SK-N-SH (cell line): ENCODE measurements at regions not wholly inside any gene's neighbourhood (a gene's known extent, or its start where the extent isn't known, plus 50 kb on each side); places are given as distances from the start of the nearest gene placed in this dataset.

Experiments used
- CTCF ChIA-PET: fragments of 300-600, 350-600 bp; formaldehyde crosslinking; extraction: SDS; loops from one replicate; lab custom pipeline; 2021; lab: Yijun Ruan, JAX
- POLR2A ChIA-PET: fragments of 350-600 bp; sonication (Branson Sonifier 250); formaldehyde crosslinking; extraction: SDS; loops from one replicate; lab custom pipeline; 2020; ENCODE audit warnings: antibody characterized with exemption, inconsistent platforms; lab: Yijun Ruan, JAX
- DNase-seq: peaks from one replicate; pipeline ENCODE4 v3.0.0; 2012
- H2AFZ ChIP-seq: fragments of 200-600 bp; sonication (generic); 2 replicates; pipeline ENCODE4 v1.8.1; 2016; ENCODE audit warnings: antibody characterized with exemption, mild to moderate bottlenecking, low read depth
- H3F3A ChIP-seq: fragments of 200-600 bp; sonication (generic); replicated peaks from 2 replicates; pipeline ENCODE3; 2016; ENCODE audit warnings: antibody characterized with exemption, mild to moderate bottlenecking; ENCODE audit not compliant: insufficient read depth
- H3K27ac ChIP-seq, 2 experiments: fragments of 200-500 bp in 1 of 2; fragments of 200-600 bp in 1 of 2; sonication (Bioruptor generic) in 1 of 2; sonication (generic), shearing (Covaris generic) in 1 of 2; 2 replicates each; pipeline versions ENCODE4 v1.5.1 to v1.6.1; 2014 to 2016; ENCODE audit warnings: low read depth in 2 of 2, inconsistent platforms in 1 of 2, low read length in 1 of 2, mild to moderate bottlenecking in 1 of 2, mixed read lengths in 1 of 2
- H3K27me3 ChIP-seq: fragments of 200-600 bp; sonication (generic), shearing (Covaris generic); 2 replicates; pipeline ENCODE4 v1.6.1; 2016; ENCODE audit warnings: mixed run types; ENCODE audit not compliant: insufficient read depth
- H3K36me3 ChIP-seq, 2 experiments: fragments of 200-500 bp in 1 of 2; fragments of 200-600 bp in 1 of 2; sonication (Bioruptor generic) in 1 of 2; sonication (generic) in 1 of 2; replicated peaks in 1 of 2; 2 replicates each; pipeline versions ENCODE3 to v1.5.1; 2014 to 2016; ENCODE audit warnings: low read length in 1 of 2, mild to moderate bottlenecking in 1 of 2; ENCODE audit not compliant: insufficient read depth in 2 of 2, control insufficient read depth in 1 of 2
- H3K4me1 ChIP-seq, 2 experiments: fragments of 200-500 bp in 1 of 2; fragments of 200-600 bp in 1 of 2; sonication (Bioruptor generic) in 1 of 2; sonication (generic), shearing (Covaris generic) in 1 of 2; 2 replicates each; pipeline versions ENCODE4 v1.5.1 to v1.6.1; 2014 to 2016; ENCODE audit warnings: low read depth in 1 of 2, low read length in 1 of 2, mixed run types in 1 of 2; ENCODE audit not compliant: insufficient read depth in 2 of 2, control insufficient read depth in 1 of 2
- H3K4me2 ChIP-seq: fragments of 200-600 bp; sonication (generic), shearing (Covaris generic); 2 replicates; pipeline ENCODE4 v1.6.1; 2017; ENCODE audit warnings: mixed run types
- H3K4me3 ChIP-seq, 2 experiments: fragments of 200-500 bp in 1 of 2; fragments of 200-600 bp in 1 of 2; sonication (Bioruptor generic) in 1 of 2; sonication (generic), shearing (Covaris generic) in 1 of 2; 2 replicates each; pipeline versions ENCODE4 v1.5.1 to v1.8.1; 2014 to 2016; ENCODE audit warnings: low read depth in 2 of 2, inconsistent platforms in 1 of 2, low read length in 1 of 2, mild to moderate bottlenecking in 1 of 2, mixed read lengths in 1 of 2, moderate library complexity in 1 of 2
- H3K79me2 ChIP-seq: fragments of 200-600 bp; sonication (generic); 2 replicates; pipeline ENCODE4 v1.8.1; 2017; ENCODE audit warnings: mild to moderate bottlenecking; ENCODE audit not compliant: insufficient read depth
- H3K9ac ChIP-seq: fragments of 200-600 bp; sonication (generic); 2 replicates; pipeline ENCODE4 v1.6.1; 2017; ENCODE audit warnings: mixed run types
- H3K9me2 ChIP-seq: fragments of 200-600 bp; sonication (generic); 2 replicates; pipeline ENCODE4 v1.6.1; 2017; ENCODE audit warnings: mixed run types
- H3K9me3 ChIP-seq: fragments of 200-600 bp; sonication (generic); 2 replicates; pipeline ENCODE4 v1.6.1; 2017; ENCODE audit warnings: mixed run types, mild to moderate bottlenecking, moderate library complexity
- H4K20me1 ChIP-seq: fragments of 200-600 bp; sonication (generic); 2 replicates; pipeline ENCODE4 v1.6.1; 2017; ENCODE audit warnings: mild to moderate bottlenecking, mixed run types; ENCODE audit not compliant: insufficient read depth
- ELF1 ChIP-seq: IDR thresholded peaks from 2 replicates; pipeline ENCODE4 v1.4.0; 2012
- EP300 ChIP-seq, 2 experiments: IDR thresholded peaks; 2 replicates each; pipeline versions ENCODE4 v1.4.0 to v1.6.1; 2012; ENCODE audit warnings: borderline replicate concordance in 1 of 2, low read depth in 1 of 2, low read length in 1 of 2
- EZH2phosphoT487 ChIP-seq: fragments of 200-600 bp; sonication (generic); IDR thresholded peaks from 2 replicates; pipeline ENCODE4 v1.6.1; 2017; ENCODE audit warnings: low read depth, mixed run types, mild to moderate bottlenecking, antibody characterized with exemption, moderate library complexity, borderline replicate concordance
- FOXJ3 ChIP-seq: sonication (generic); formaldehyde crosslinking; IDR thresholded peaks from 2 replicates; pipeline ENCODE4 v1.5.1; 2020; ENCODE audit warnings: mild to moderate bottlenecking, missing genetic modification reagents
- GATA2 ChIP-seq: sonication (generic); formaldehyde crosslinking; IDR thresholded peaks from 2 replicates; pipeline ENCODE4 v1.5.0; 2020; ENCODE audit warnings: mild to moderate bottlenecking, missing genetic modification reagents
- MEF2A ChIP-seq: IDR thresholded peaks from 2 replicates; pipeline ENCODE4 v1.4.0; 2012; ENCODE audit warnings: low read depth, borderline replicate concordance
- MXI1 ChIP-seq: IDR thresholded peaks from 2 replicates; pipeline ENCODE4 v1.6.1; 2012; ENCODE audit warnings: mild to moderate bottlenecking, low read depth, low read length, improper control_type of control experiment
- NFIC ChIP-seq: IDR thresholded peaks from 2 replicates; pipeline ENCODE4 v1.4.0; 2012; ENCODE audit warnings: borderline replicate concordance
- POLR2AphosphoS5 ChIP-seq: IDR thresholded peaks from 2 replicates; pipeline ENCODE4 v1.6.1; 2012; ENCODE audit warnings: low read depth, low read length
- RAD21 ChIP-seq: IDR thresholded peaks from 2 replicates; pipeline ENCODE4 v1.6.1; 2012; ENCODE audit warnings: mild to moderate bottlenecking, low read length
- SIN3A ChIP-seq: IDR thresholded peaks from 2 replicates; pipeline ENCODE4 v1.6.1; 2012; ENCODE audit warnings: low read depth, mild to moderate bottlenecking, low read length, moderate library complexity, borderline replicate concordance
- TAF1 ChIP-seq: IDR thresholded peaks from 2 replicates; pipeline ENCODE4 v1.6.1; 2012; ENCODE audit warnings: low read depth, mild to moderate bottlenecking, low read length, moderate library complexity, borderline replicate concordance
- TCF12 ChIP-seq: IDR thresholded peaks from 2 replicates; pipeline ENCODE4 v1.4.0; 2012
- WGBS: methylation state at CpG from one replicate; pipeline ENCODE4 v1.1.6; 2017; ENCODE audit warnings: low lambda C conversion rate; 5-methylcytosine and 5-hydroxymethylcytosine counted together
- TF ChIP-seq, protein P1 (sequence below): fragments of 150-350 bp; IDR thresholded peaks from 2 replicates; pipeline ENCODE4 v1.6.1; 2016; ENCODE audit warnings: mild to moderate bottlenecking, low read depth, low read length
- TF ChIP-seq, protein P2 (sequence below): IDR thresholded peaks from 2 replicates; pipeline ENCODE4 v1.4.0; 2012; ENCODE audit warnings: low read depth, borderline replicate concordance
- TF ChIP-seq, protein P3 (sequence below): IDR thresholded peaks from 2 replicates; pipeline ENCODE4 v1.4.0; 2012; ENCODE audit warnings: low read depth, borderline replicate concordance

DNA sequence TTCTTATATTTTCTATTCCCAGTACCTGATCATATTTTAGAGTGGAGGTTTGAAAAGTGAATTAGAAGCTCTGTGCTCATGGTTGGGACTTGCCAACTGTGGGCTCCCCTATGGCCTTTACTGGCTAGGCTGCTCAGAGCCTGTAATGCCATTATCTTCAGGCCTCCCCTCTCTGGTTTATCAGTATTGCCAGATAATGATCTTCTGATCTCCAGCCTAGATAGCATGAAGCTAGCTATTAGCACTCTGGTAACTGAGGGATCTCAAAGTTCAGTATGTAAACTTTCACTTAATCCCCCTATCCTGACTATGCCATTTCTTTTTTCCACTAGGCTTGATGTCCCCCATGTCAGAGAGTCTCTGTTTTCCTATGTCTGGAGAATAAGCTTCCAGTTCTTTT lies 393.7 kb upstream of the CITED2 start:
- no peak overlapping the region for H3K4me3 ChIP-seq
- DNase-seq, result no peak
- TF ChIP-seq TCF12, result no peak
- TF ChIP-seq MEF2A, result no peak
- TF ChIP-seq RAD21, result no peak
- TF ChIP-seq EZH2phosphoT487, result no peak
- TF ChIP-seq, all 33 proteins: peak for 0
- Histone ChIP-seq H2AFZ (no peak overlapping the region), H4K20me1 (no peaks in the 10 kb centered on the region), H3K9ac (no peak overlapping the region), H3K9me2 (0 out of 2 replicates have a peak, but pooled peaks cover 3% of the 10 kb centered on the region), H3K4me1 (peaks cover 0 to 4% of the 10 kb centered on the region in 2 experiments; a peak in 2 of 4 replicates), H3F3A (peaks cover 35% of the 10 kb centered on the region), H3K9me3 (no peaks in the 10 kb centered on the region), H3K4me2 (no peak overlapping the region), H3K27ac (no peak overlapping the region), H3K79me2 (no peaks in the 10 kb centered on the region), H3K36me3 (peaks cover 0 to 5% of the 10 kb centered on the region in 2 experiments), H3K27me3 (no peaks in the 10 kb centered on the region)
- CTCF ChIA-PET, result interaction anchor here (0.9 kb wide), 1 partner anchor 10 kb away, joined by 3 read pairs; no protein-coding TSS in a partner anchor
- POLR2A ChIA-PET, result no interaction called here

DNA sequence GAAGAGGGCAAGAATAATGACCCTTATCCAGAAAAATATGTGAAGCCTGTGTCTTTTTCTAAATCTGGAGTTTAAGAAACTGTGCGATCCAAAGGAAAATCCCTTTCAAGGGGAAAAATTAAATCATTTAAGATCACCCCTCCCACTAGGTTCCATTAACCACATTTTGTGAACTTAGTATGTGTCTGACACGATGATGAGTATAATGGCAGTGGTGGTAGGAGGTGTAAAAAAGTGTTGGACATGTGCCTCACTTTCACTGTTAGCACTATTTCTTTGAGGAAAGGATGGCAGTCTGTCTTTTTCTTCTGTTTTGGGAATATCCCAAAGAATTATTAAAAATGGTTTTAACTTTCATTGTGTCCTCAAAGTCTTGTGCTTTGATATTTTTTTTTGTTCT lies 392.3 kb upstream of the CITED2 start:
- H3K27ac ChIP-seq, result no peak overlapping the region
- no peak for TF ChIP-seq POLR2AphosphoS5
- TF ChIP-seq NFIC, result no peak
- TF ChIP-seq, protein P1, sequence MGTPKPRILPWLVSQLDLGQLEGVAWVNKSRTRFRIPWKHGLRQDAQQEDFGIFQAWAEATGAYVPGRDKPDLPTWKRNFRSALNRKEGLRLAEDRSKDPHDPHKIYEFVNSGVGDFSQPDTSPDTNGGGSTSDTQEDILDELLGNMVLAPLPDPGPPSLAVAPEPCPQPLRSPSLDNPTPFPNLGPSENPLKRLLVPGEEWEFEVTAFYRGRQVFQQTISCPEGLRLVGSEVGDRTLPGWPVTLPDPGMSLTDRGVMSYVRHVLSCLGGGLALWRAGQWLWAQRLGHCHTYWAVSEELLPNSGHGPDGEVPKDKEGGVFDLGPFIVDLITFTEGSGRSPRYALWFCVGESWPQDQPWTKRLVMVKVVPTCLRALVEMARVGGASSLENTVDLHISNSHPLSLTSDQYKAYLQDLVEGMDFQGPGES, result no peak
- TF ChIP-seq SIN3A, result no peak
- TF ChIP-seq MXI1, result no peak
- TF ChIP-seq EP300 (IDR thresholded peaks at IDR 0.05; ENCODE audit: borderline replicate concordance in 1 of 2, low read depth in 1 of 2, low read length in 1 of 2), result no peak
- no peak for TF ChIP-seq ELF1
- TF ChIP-seq, protein P2, sequence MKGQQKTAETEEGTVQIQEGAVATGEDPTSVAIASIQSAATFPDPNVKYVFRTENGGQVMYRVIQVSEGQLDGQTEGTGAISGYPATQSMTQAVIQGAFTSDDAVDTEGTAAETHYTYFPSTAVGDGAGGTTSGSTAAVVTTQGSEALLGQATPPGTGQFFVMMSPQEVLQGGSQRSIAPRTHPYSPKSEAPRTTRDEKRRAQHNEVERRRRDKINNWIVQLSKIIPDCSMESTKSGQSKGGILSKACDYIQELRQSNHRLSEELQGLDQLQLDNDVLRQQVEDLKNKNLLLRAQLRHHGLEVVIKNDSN, result no peak
- TF ChIP-seq, protein P3, sequence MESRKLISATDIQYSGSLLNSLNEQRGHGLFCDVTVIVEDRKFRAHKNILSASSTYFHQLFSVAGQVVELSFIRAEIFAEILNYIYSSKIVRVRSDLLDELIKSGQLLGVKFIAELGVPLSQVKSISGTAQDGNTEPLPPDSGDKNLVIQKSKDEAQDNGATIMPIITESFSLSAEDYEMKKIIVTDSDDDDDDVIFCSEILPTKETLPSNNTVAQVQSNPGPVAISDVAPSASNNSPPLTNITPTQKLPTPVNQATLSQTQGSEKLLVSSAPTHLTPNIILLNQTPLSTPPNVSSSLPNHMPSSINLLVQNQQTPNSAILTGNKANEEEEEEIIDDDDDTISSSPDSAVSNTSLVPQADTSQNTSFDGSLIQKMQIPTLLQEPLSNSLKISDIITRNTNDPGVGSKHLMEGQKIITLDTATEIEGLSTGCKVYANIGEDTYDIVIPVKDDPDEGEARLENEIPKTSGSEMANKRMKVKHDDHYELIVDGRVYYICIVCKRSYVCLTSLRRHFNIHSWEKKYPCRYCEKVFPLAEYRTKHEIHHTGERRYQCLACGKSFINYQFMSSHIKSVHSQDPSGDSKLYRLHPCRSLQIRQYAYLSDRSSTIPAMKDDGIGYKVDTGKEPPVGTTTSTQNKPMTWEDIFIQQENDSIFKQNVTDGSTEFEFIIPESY, result no peak
- no peak for TF ChIP-seq FOXJ3
- TF ChIP-seq TAF1, result no peak
- TF ChIP-seq GATA2 (CRISPR knock-in tag), result no peak
- no peak for TF ChIP-seq TCF12
- H3K4me2 ChIP-seq, result no peak overlapping the region
- POLR2A ChIA-PET, result no interaction called here
- H2AFZ ChIP-seq, result no peak overlapping the region
- H4K20me1 ChIP-seq, result no peaks in the 10 kb centered on the region
- H3K9me2 ChIP-seq, result 0 out of 2 replicates have a peak, but pooled peaks cover 3% of the 10 kb centered on the region
- peaks cover 34% of the 10 kb centered on the region for H3F3A ChIP-seq
- WGBS, result 80% methylated on average over 2 of the region's 2 CpGs
- H3K27me3 ChIP-seq, result no peaks in the 10 kb centered on the region
- no peak overlapping the region for H3K4me3 ChIP-seq
- no peaks in the 10 kb centered on the region for H3K36me3 ChIP-seq
- no peaks in the 10 kb centered on the region for H3K9me3 ChIP-seq
- no peak overlapping the region for H3K9ac ChIP-seq
- DNase-seq, result no peak
- no peaks in the 10 kb centered on the region for H3K79me2 ChIP-seq
- peaks cover 0 to 4% of the 10 kb centered on the region in 2 experiments; a peak in 2 of 4 replicates for H3K4me1 ChIP-seq
- CTCF ChIA-PET, result no interaction called here
